IMR-90 (cell line): ENCODE measurements at regions not wholly inside any gene's neighbourhood (a gene's known extent, or its start where the extent isn't known, plus 50 kb on each side); places are given as distances from the start of the nearest gene placed in this dataset.
A peak's percentile ranks its signal among the peaks of the same experiment; 100 is the strongest.

Source experiments
- ATAC-seq: fragments of 200-7000 bp; cut with Tn5 transposase; 2 replicates; pipeline ENCODE4 v1.9.1; 2020; ENCODE audit warnings: low read depth, mild to moderate bottlenecking, moderate library complexity
- BruUV-seq: library from RNA; stranded (reverse); fragments of 400-500 nt; replicated peaks from 2 replicates; lab custom pipeline; 2021; lab: Mats Ljungman, UMichigan
- CTCF ChIA-PET: fragments of 300-600 bp; formaldehyde crosslinking; extraction: SDS; loops from one replicate; lab custom pipeline; 2021; ENCODE audit warnings: antibody characterized with exemption; lab: Yijun Ruan, JAX
- POLR2A ChIA-PET: fragments of 300-600 bp; sonication (Branson Sonifier 250); formaldehyde crosslinking; loops from one replicate; lab custom pipeline; 2022; ENCODE audit warnings: antibody characterized with exemption; ENCODE audit not compliant: unreplicated experiment; lab: Charles Lee
- DNase-seq: peaks from one replicate; pipeline ENCODE4 v3.0.0; 2013
- H2AFZ ChIP-seq: replicated peaks from 2 replicates; pipeline ENCODE3; 2013; ENCODE audit warnings: low read length, mild to moderate bottlenecking; ENCODE audit not compliant: poor library complexity
- H2AK5ac ChIP-seq: 2 replicates; pipeline ENCODE4 v1.6.1; 2013; ENCODE audit warnings: low read depth, low read length, inconsistent platforms
- H2AK9ac ChIP-seq: replicated peaks from 2 replicates; pipeline ENCODE3; 2013; ENCODE audit warnings: mild to moderate bottlenecking, low read depth, low read length, moderate library complexity; ENCODE audit not compliant: poor library complexity
- H2BK120ac ChIP-seq: 2 replicates; pipeline ENCODE4 v1.6.1; 2013; ENCODE audit warnings: low read depth, low read length, inconsistent platforms
- H2BK15ac ChIP-seq: 3 replicates; pipeline ENCODE4 v1.6.1; 2013; ENCODE audit warnings: low read depth, low read length, inconsistent platforms
- H2BK20ac ChIP-seq: 2 replicates; pipeline ENCODE4 v1.6.1; 2013; ENCODE audit warnings: low read depth, mild to moderate bottlenecking, inconsistent platforms, low read length, moderate library complexity
- H2BK5ac ChIP-seq: 2 replicates; pipeline ENCODE4 v1.6.1; 2013; ENCODE audit warnings: mild to moderate bottlenecking, low read depth, low read length, inconsistent platforms; ENCODE audit not compliant: poor library complexity, severe bottlenecking
- H3K14ac ChIP-seq: replicated peaks from 2 replicates; pipeline ENCODE4 v1.6.1; 2013; ENCODE audit warnings: low read depth, low read length, inconsistent platforms
- H3K18ac ChIP-seq: 2 replicates; pipeline ENCODE4 v1.6.1; 2013; ENCODE audit warnings: low read depth, low read length, control low read depth
- H3K23ac ChIP-seq: 2 replicates; pipeline ENCODE4 v1.6.1; 2013; ENCODE audit warnings: low read depth, low read length, inconsistent platforms
- H3K27ac ChIP-seq: 2 replicates; pipeline ENCODE4 v1.5.1; 2013; ENCODE audit warnings: mild to moderate bottlenecking, control low read depth, low read length; ENCODE audit not compliant: insufficient read depth
- H3K27me3 ChIP-seq: 2 replicates; pipeline ENCODE4 v1.6.1; 2013; ENCODE audit warnings: low read length; ENCODE audit not compliant: control insufficient read depth, insufficient read depth
- H3K36me3 ChIP-seq: 2 replicates; pipeline ENCODE4 v1.6.1; 2013; ENCODE audit warnings: low read length, mixed read lengths; ENCODE audit not compliant: control insufficient read depth, insufficient read depth
- H3K4ac ChIP-seq: 2 replicates; pipeline ENCODE4 v1.6.1; 2013; ENCODE audit warnings: low read depth, low read length, inconsistent platforms
- H3K4me1 ChIP-seq: 2 replicates; pipeline ENCODE4 v1.6.1; 2013; ENCODE audit warnings: low read length, mixed read lengths; ENCODE audit not compliant: control insufficient read depth, insufficient read depth
- H3K4me2 ChIP-seq: 2 replicates; pipeline ENCODE4 v1.6.1; 2013; ENCODE audit warnings: low read depth, mild to moderate bottlenecking, control low read depth, low read length, moderate library complexity
- H3K4me3 ChIP-seq: 2 replicates; pipeline ENCODE4 v1.5.1; 2013; ENCODE audit warnings: low read depth, mild to moderate bottlenecking, control low read depth, low read length, moderate library complexity; ENCODE audit not compliant: insufficient read depth
- H3K56ac ChIP-seq: 2 replicates; pipeline ENCODE4 v1.6.1; 2013; ENCODE audit warnings: low read length, inconsistent platforms; ENCODE audit not compliant: insufficient read depth; ENCODE audit errors: extremely low read depth
- H3K79me1 ChIP-seq, 2 experiments: 2 replicates each; pipeline ENCODE4 v1.6.1; 2013; ENCODE audit warnings: low read length in 2 of 2, inconsistent platforms in 1 of 2, low read depth in 1 of 2
- H3K9ac ChIP-seq: 2 replicates; pipeline ENCODE4 v1.6.1; 2013; ENCODE audit warnings: low read depth, low read length, control low read depth
- H3K9me1 ChIP-seq: 2 replicates; pipeline ENCODE4 v1.6.1; 2013; ENCODE audit warnings: low read length, inconsistent platforms; ENCODE audit not compliant: insufficient read depth
- H3K9me3 ChIP-seq: 2 replicates; pipeline ENCODE4 v1.6.1; 2013; ENCODE audit warnings: low read length; ENCODE audit not compliant: control insufficient read depth, insufficient read depth
- H4K20me1 ChIP-seq: 2 replicates; pipeline ENCODE4 v1.6.1; 2013; ENCODE audit warnings: low read length, inconsistent platforms; ENCODE audit not compliant: insufficient read depth
- H4K5ac ChIP-seq: 2 replicates; pipeline ENCODE4 v1.6.1; 2013; ENCODE audit warnings: mild to moderate bottlenecking, low read depth, low read length, control low read depth
- H4K8ac ChIP-seq, 2 experiments: 2 replicates each; pipeline ENCODE4 v1.6.1; 2013; ENCODE audit warnings: low read depth in 2 of 2, low read length in 2 of 2, control low read depth in 1 of 2, inconsistent platforms in 1 of 2
- H4K91ac ChIP-seq: 2 replicates; pipeline ENCODE4 v1.6.1; 2013; ENCODE audit warnings: low read depth, low read length, inconsistent platforms; ENCODE audit not compliant: insufficient read depth
- BHLHE40 ChIP-seq: fragments of 150-350 bp; IDR thresholded peaks from 2 replicates; pipeline ENCODE4 v1.6.1; 2016; ENCODE audit warnings: mild to moderate bottlenecking, low read depth, low read length
- CEBPB ChIP-seq: IDR thresholded peaks from 2 replicates; pipeline ENCODE4 v1.6.1; 2012; ENCODE audit warnings: low read depth, low read length, improper control_type of control experiment
- CHD1 ChIP-seq: IDR thresholded peaks from 2 replicates; pipeline ENCODE4 v1.6.1; 2012; ENCODE audit warnings: low read depth, low read length, improper control_type of control experiment
- ELK1 ChIP-seq: fragments of 150-350 bp; IDR thresholded peaks from 2 replicates; pipeline ENCODE4 v1.6.1; 2016; ENCODE audit warnings: low read depth, mild to moderate bottlenecking, low read length, moderate library complexity, borderline replicate concordance
- FOS ChIP-seq: fragments of 150-350 bp; IDR thresholded peaks from 2 replicates; pipeline ENCODE4 v1.6.1; 2016; ENCODE audit warnings: low read depth, low read length
- MAFK ChIP-seq: IDR thresholded peaks from 2 replicates; pipeline ENCODE4 v1.6.1; 2012; ENCODE audit warnings: low read depth, low read length, improper control_type of control experiment
- MAZ ChIP-seq: IDR thresholded peaks from 2 replicates; pipeline ENCODE4 v1.6.1; 2012; ENCODE audit warnings: low read depth, mild to moderate bottlenecking, low read length, improper control_type of control experiment, moderate library complexity, borderline replicate concordance
- MXI1 ChIP-seq: IDR thresholded peaks from 2 replicates; pipeline ENCODE4 v1.6.1; 2012; ENCODE audit warnings: low read depth, mild to moderate bottlenecking, low read length, moderate library complexity, borderline replicate concordance
- NFE2L2 ChIP-seq: fragments of 150-350 bp; IDR thresholded peaks from 2 replicates; pipeline ENCODE4 v1.6.1; 2016; ENCODE audit warnings: low read depth, mild to moderate bottlenecking, low read length
- POLR2A ChIP-seq: IDR thresholded peaks from 2 replicates; pipeline ENCODE4 v1.6.1; 2012; ENCODE audit warnings: mild to moderate bottlenecking, low read depth, low read length
- RAD21 ChIP-seq: IDR thresholded peaks from 2 replicates; pipeline ENCODE4 v1.6.1; 2012; ENCODE audit warnings: low read length, improper control_type of control experiment
- RCOR1 ChIP-seq: IDR thresholded peaks from 2 replicates; pipeline ENCODE4 v1.6.1; 2012; ENCODE audit warnings: mild to moderate bottlenecking, low read length, improper control_type of control experiment; ENCODE audit not compliant: insufficient replicate concordance
- RFX5 ChIP-seq: IDR thresholded peaks from 2 replicates; pipeline ENCODE4 v1.8.0; 2012; ENCODE audit warnings: low read depth, mild to moderate bottlenecking, low read length, moderate library complexity
- SMC3 ChIP-seq: fragments of 150-350 bp; IDR thresholded peaks from 2 replicates; pipeline ENCODE4 v1.6.1; 2016; ENCODE audit warnings: low read depth, mild to moderate bottlenecking, antibody characterized with exemption, low read length, moderate library complexity
- WGBS, 2 experiments: methylation state at CpG; one replicate each; pipeline versions ENCODE4 v1.1.5 to v1.1.7; 2013; ENCODE audit warnings: missing lambda C conversion rate in 2 of 2; ENCODE audit not compliant: insufficient read length in 1 of 2; ENCODE audit errors: extremely low coverage in 2 of 2; 5-methylcytosine and 5-hydroxymethylcytosine counted together
- dilution Hi-C: fragments of 300-500 bp; cut with HindIII; formaldehyde crosslinking; loops from one replicate; pipeline ENCODE4 v1.14.3; 2018; ENCODE audit warnings: low sequenced_read_pairs; ENCODE audit not compliant: unreplicated experiment
- in situ Hi-C: fragments of 300-500 bp; cut with MboI; formaldehyde crosslinking; loops from 3 replicates; pipeline ENCODE4 v1.14.3; 2019; ENCODE audit warnings: low sequenced_read_pairs, inconsistent platforms, mixed read lengths
- intact Hi-C: fragments of 100-400 bp; cut with micrococcal nuclease; formaldehyde crosslinking; loops from 2 replicates; pipeline ENCODE4 v1.10.0; 2022
- TF ChIP-seq, protein P1 (sequence below): conservative IDR thresholded peaks from 2 replicates; pipeline ENCODE4 v1.5.1; 2012; ENCODE audit warnings: mild to moderate bottlenecking, low read depth, low read length, improper control_type of control experiment
- TF ChIP-seq, protein P2 (sequence below): fragments of 150-350 bp; IDR thresholded peaks from 2 replicates; pipeline ENCODE4 v1.6.1; 2017; ENCODE audit warnings: mild to moderate bottlenecking, antibody characterized with exemption, low read length, low read depth

DNA sequence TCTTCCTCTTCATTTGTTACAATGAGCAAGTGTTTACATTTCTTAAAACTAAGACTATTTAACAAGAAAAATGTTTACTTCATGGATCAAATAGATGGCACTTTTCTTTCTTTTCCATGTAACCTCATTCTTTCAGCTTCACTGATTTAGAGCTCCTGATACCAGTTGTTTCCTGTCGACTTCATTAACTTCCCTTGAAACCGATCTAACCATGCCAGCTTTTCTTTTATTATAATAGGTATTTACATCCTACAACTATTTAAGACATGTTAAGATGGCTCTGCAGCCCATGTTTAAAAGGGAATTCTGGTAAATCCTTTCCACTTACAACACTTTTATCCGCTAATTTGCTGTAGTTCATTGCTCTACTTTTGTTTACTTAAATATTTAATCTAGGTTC is 107.3 kb upstream of the DCN start:
- H2BK120ac ChIP-seq, result no peak overlapping the region
- dilution Hi-C loops (no loop called here), intact Hi-C loops (no loop called here), in situ Hi-C loops (no loop called here)
- H3K9me3 ChIP-seq, result no peaks in the 10 kb centered on the region
- no peaks in the 10 kb centered on the region for H4K20me1 ChIP-seq
- WGBS, 2 experiments, result no CpG with 5 or more reads among the region's 3 CpGs
- BruUV-seq, result no TSS peak
- no peak overlapping the region for H3K4me3 ChIP-seq
- H3K56ac ChIP-seq, result no peak overlapping the region
- H2AFZ ChIP-seq, result no peak overlapping the region
- no peaks in the 10 kb centered on the region for H3K27me3 ChIP-seq
- ChIA-PET CTCF (interaction anchor here (1.1 kb wide), 1 partner anchor 10 kb away, joined by 3 read pairs; no protein-coding TSS in a partner anchor), POLR2A (no interaction called here)
- H2AK5ac ChIP-seq, result no peak overlapping the region
- no peaks in the 10 kb centered on the region for H3K4me1 ChIP-seq
- H3K4ac ChIP-seq, result no peak overlapping the region
- H3K27ac ChIP-seq, result peak overlapping the region; percentile 69; the same call in 1 of the 2 replicates
- no peak overlapping the region for H2BK5ac ChIP-seq
- H2AK9ac ChIP-seq, result no peak overlapping the region
- no peak overlapping the region for H3K14ac ChIP-seq
- H4K91ac ChIP-seq, result no peak overlapping the region
- no peak overlapping the region for H3K9ac ChIP-seq
- H3K36me3 ChIP-seq, result no peaks in the 10 kb centered on the region
- TF ChIP-seq MXI1 (no peak), RAD21 (no peak), SMC3 (no peak), POLR2A (no peak), RCOR1 (no peak), RFX5 (no peak), ELK1 (no peak), NFE2L2 (no peak), BHLHE40 (no peak), MAFK (no peak), FOS (no peak), CHD1 (no peak), CEBPB (no peak), MAZ (no peak)
- TF ChIP-seq, protein P1, sequence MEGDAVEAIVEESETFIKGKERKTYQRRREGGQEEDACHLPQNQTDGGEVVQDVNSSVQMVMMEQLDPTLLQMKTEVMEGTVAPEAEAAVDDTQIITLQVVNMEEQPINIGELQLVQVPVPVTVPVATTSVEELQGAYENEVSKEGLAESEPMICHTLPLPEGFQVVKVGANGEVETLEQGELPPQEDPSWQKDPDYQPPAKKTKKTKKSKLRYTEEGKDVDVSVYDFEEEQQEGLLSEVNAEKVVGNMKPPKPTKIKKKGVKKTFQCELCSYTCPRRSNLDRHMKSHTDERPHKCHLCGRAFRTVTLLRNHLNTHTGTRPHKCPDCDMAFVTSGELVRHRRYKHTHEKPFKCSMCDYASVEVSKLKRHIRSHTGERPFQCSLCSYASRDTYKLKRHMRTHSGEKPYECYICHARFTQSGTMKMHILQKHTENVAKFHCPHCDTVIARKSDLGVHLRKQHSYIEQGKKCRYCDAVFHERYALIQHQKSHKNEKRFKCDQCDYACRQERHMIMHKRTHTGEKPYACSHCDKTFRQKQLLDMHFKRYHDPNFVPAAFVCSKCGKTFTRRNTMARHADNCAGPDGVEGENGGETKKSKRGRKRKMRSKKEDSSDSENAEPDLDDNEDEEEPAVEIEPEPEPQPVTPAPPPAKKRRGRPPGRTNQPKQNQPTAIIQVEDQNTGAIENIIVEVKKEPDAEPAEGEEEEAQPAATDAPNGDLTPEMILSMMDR, result no peak
- TF ChIP-seq, protein P2, sequence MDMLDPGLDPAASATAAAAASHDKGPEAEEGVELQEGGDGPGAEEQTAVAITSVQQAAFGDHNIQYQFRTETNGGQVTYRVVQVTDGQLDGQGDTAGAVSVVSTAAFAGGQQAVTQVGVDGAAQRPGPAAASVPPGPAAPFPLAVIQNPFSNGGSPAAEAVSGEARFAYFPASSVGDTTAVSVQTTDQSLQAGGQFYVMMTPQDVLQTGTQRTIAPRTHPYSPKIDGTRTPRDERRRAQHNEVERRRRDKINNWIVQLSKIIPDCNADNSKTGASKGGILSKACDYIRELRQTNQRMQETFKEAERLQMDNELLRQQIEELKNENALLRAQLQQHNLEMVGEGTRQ, result no peak
- no peak for DNase-seq
- no peak overlapping the region for H4K5ac ChIP-seq
- no peak overlapping the region for H3K4me2 ChIP-seq
- no peak overlapping the region for H2BK15ac ChIP-seq
- no peak for ATAC-seq
- no peaks in the 10 kb centered on the region for H3K9me1 ChIP-seq
- H3K79me1 ChIP-seq, result no peaks in the 10 kb centered on the region
- no peak overlapping the region for H3K23ac ChIP-seq
- 0 out of 4 replicates have a peak overlapping the region, but pooled peaks of 1 of the 2 experiments have one; percentile 3 for H4K8ac ChIP-seq
- peak overlapping the region; percentile 4; the same call in 1 of the 2 replicates for H3K18ac ChIP-seq
- no peak overlapping the region for H2BK20ac ChIP-seq
